Endothelial cell of umbilical vein (primary cell): ENCODE measurements at regions not wholly inside any gene's neighbourhood (a gene's known extent, or its start where the extent isn't known, plus 50 kb on each side); places are given as distances from the start of the nearest gene placed in this dataset.
"Not testable (repeated sequence)": the region's sequence is repeated elsewhere in the genome, so short reads cannot be mapped to it uniquely, and the experiment has no call there.

ENCODE experiments used
- BruUV-seq: library from RNA; stranded (reverse); fragments of 400-500 nt; replicated peaks from 2 replicates; lab custom pipeline; 2021; lab: Mats Ljungman, UMichigan
- CTCF ChIA-PET: fragments of 300-600, 350-600 bp; sonication (Branson Sonifier 250); formaldehyde crosslinking; loops from one replicate; lab custom pipeline; 2021; ENCODE audit warnings: antibody characterized with exemption, inconsistent platforms; lab: Charles Lee
- POLR2A ChIA-PET: fragments of 300-600, 350-600 bp; sonication (Branson Sonifier 250); formaldehyde crosslinking; loops from one replicate; lab custom pipeline; 2021; ENCODE audit warnings: antibody characterized with exemption, inconsistent platforms; lab: Charles Lee
- DNase-seq: peaks from one replicate; pipeline ENCODE4 v3.0.0-alpha.2; 2011; ENCODE audit warnings: low read depth, low spot score
- FAIRE-seq: peaks from 2 replicates; lab custom pipeline; 2011; peaks lifted over from hg19 to GRCh38; lab: Jason Lieb, UNC
- H2AFZ ChIP-seq: 2 replicates; pipeline ENCODE4 v1.6.0; 2012; ENCODE audit warnings: low read depth, low read length, control low read depth, inconsistent platforms
- H3K27ac ChIP-seq: 2 replicates; pipeline ENCODE4 v1.5.1; 2011; ENCODE audit warnings: low read depth, mild to moderate bottlenecking, control low read depth, low read length, moderate library complexity; ENCODE audit not compliant: insufficient read depth
- H3K27me3 ChIP-seq, 2 experiments: 2 replicates each; pipeline versions ENCODE4 v1.6.0 to v1.6.1; 2011; ENCODE audit warnings: low read length in 2 of 2, mixed read lengths in 1 of 2; ENCODE audit not compliant: control insufficient read depth in 2 of 2, insufficient read depth in 2 of 2
- H3K36me3 ChIP-seq, 2 experiments: 2 replicates in 1 of 2; 3 replicates in 1 of 2; pipeline ENCODE4 v1.5.1; 2011; ENCODE audit warnings: low read length in 2 of 2, mild to moderate bottlenecking in 1 of 2, moderate library complexity in 1 of 2; ENCODE audit not compliant: control insufficient read depth in 2 of 2, insufficient read depth in 2 of 2; ENCODE audit errors: extremely low read depth in 1 of 2
- H3K4me1 ChIP-seq: 3 replicates; pipeline ENCODE4 v1.5.1; 2011; ENCODE audit warnings: mild to moderate bottlenecking, low read length; ENCODE audit not compliant: control insufficient read depth, insufficient read depth; ENCODE audit errors: extremely low read depth
- H3K4me2 ChIP-seq: 2 replicates; pipeline ENCODE4 v1.6.1; 2011; ENCODE audit warnings: low read length, control low read depth, mixed read lengths; ENCODE audit not compliant: insufficient read depth
- H3K4me3 ChIP-seq, 3 experiments: fragments of 200-600 bp in 1 of 3; sonication (generic), shearing (Covaris generic) in 1 of 3; replicated peaks in 1 of 3; 2 replicates each; pipeline ENCODE4 v1.5.1; 2011 to 2016; ENCODE audit warnings: control low read depth in 3 of 3, low read length in 3 of 3, mild to moderate bottlenecking in 2 of 3, inconsistent platforms in 1 of 3, low read depth in 1 of 3, moderate library complexity in 1 of 3; ENCODE audit not compliant: insufficient read depth in 1 of 3
- H3K79me2 ChIP-seq: 2 replicates; pipeline ENCODE4 v1.6.0; 2012; ENCODE audit warnings: low read length, inconsistent platforms; ENCODE audit not compliant: control insufficient read depth, insufficient read depth
- H3K9ac ChIP-seq: replicated peaks from 2 replicates; pipeline ENCODE3; 2011; ENCODE audit warnings: low read length, control low read depth; ENCODE audit not compliant: insufficient read depth; ENCODE audit errors: extremely low read depth
- H3K9me1 ChIP-seq: replicated peaks from 3 replicates; pipeline ENCODE4 v1.6.0; 2011; ENCODE audit warnings: mild to moderate bottlenecking, low read length; ENCODE audit not compliant: control insufficient read depth, insufficient read depth; ENCODE audit errors: extremely low read depth
- H3K9me3 ChIP-seq: replicated peaks from 2 replicates; pipeline ENCODE4 v1.5.1; 2012; ENCODE audit warnings: low read length, inconsistent platforms; ENCODE audit not compliant: control insufficient read depth, insufficient read depth
- H4K20me1 ChIP-seq: replicated peaks from 2 replicates; pipeline ENCODE3; 2011; ENCODE audit warnings: mild to moderate bottlenecking, low read length; ENCODE audit not compliant: control insufficient read depth, insufficient read depth; ENCODE audit errors: extremely low read depth
- JUN ChIP-seq: IDR thresholded peaks from 2 replicates; pipeline ENCODE4 v1.6.1; 2011; ENCODE audit warnings: borderline replicate concordance, low read depth; ENCODE audit not compliant: insufficient read length, insufficient read depth
- MAX ChIP-seq: IDR thresholded peaks from 2 replicates; pipeline ENCODE4 v1.6.1; 2011; ENCODE audit not compliant: insufficient read depth, insufficient read length
- MYC ChIP-seq: IDR thresholded peaks from one replicate; pipeline ENCODE4 v1.6.1; 2011; ENCODE audit warnings: mild to moderate bottlenecking, low read depth, low read length
- POLR2A ChIP-seq: IDR thresholded peaks from 2 replicates; pipeline ENCODE4 v1.6.1; 2012; ENCODE audit warnings: low read depth, mild to moderate bottlenecking, control low read depth, low read length
- dilution Hi-C: fragments of 300-500 bp; cut with MboI; formaldehyde crosslinking; loops from one replicate; pipeline ENCODE4 v1.15.0; 2019; ENCODE audit warnings: low sequenced_read_pairs; ENCODE audit not compliant: extremely low pct_ligation_motif_present
- intact Hi-C: fragments of 100-400 bp; cut with micrococcal nuclease; formaldehyde crosslinking; loops from one replicate; pipeline ENCODE4 v1.10.0; 2022

GRCh38 chr15:70587896-70588567, 175.3 kb downstream of the UACA start:
- peaks cover 7 to 21% of the 10 kb centered on the region in 2 experiments for H3K27me3 ChIP-seq
- H3K9me3 ChIP-seq: no peaks in the 10 kb centered on the region
- no peaks in the 10 kb centered on the region for H3K36me3 ChIP-seq
- POLR2A ChIA-PET: no interaction called here
- no peak overlapping the region for H3K4me3 ChIP-seq
- H2AFZ ChIP-seq: no peak overlapping the region
- H3K27ac ChIP-seq: no peak overlapping the region
- no TSS peak for BruUV-seq
- TF ChIP-seq MAX (no peak), POLR2A (no peak), JUN (no peak), MYC (no peak)
- no peak overlapping the region for H3K9ac ChIP-seq
- no peaks in the 10 kb centered on the region for H3K79me2 ChIP-seq
- CTCF ChIA-PET: interaction anchor here (4.7 kb wide), 1 partner anchor 19 kb away, joined by 15 read pairs; no protein-coding TSS in a partner anchor
- no peaks in the 10 kb centered on the region for H3K9me1 ChIP-seq
- FAIRE-seq (no peak), DNase-seq (no peak)
- intact Hi-C loops (no loop called here), dilution Hi-C loops (no loop called here)
- H3K4me2 ChIP-seq: no peak overlapping the region
- no peaks in the 10 kb centered on the region for H4K20me1 ChIP-seq
- no peaks in the 10 kb centered on the region for H3K4me1 ChIP-seq

GRCh38 chr15:70587012-70587634, 176.2 kb downstream of the UACA start:
- H3K79me2 ChIP-seq, H3K4me2 ChIP-seq, H3K27ac ChIP-seq, intact Hi-C loops, dilution Hi-C loops, H3K36me3 ChIP-seq, FAIRE-seq, H3K4me1 ChIP-seq, BruUV-seq, H3K9ac ChIP-seq, H3K4me3 ChIP-seq, H3K9me3 ChIP-seq, H4K20me1 ChIP-seq, H2AFZ ChIP-seq, DNase-seq, H3K9me1 ChIP-seq, POLR2A ChIA-PET: not testable (repeated sequence)
- CTCF ChIA-PET: interaction anchor here (1.1 to 4.7 kb wide), 3 partner anchors 16 to 18 kb away, joined by 3 to 15 read pairs (median 3); no protein-coding TSS in a partner anchor
- peaks cover 13 to 26% of the 10 kb centered on the region in 2 experiments for H3K27me3 ChIP-seq
